ENCODE measurements at regions not wholly inside any gene's neighbourhood (a gene's known extent, or its start where the extent isn't known, plus 50 kb on each side); places are given as distances from the start of the nearest gene placed in this dataset.

- TF ChIP-seq CTCF (IDR thresholded peaks at IDR 0.05) (no peak), POLR2A (IDR thresholded peaks at IDR 0.05) (no peak), EP300 (IDR thresholded peaks at IDR 0.05) (no peak)
These were observed 145.4 kb downstream of the AEBP2 start for GRCh38 chr12:19584732-19585131.

Measured in sigmoid colon (tissue), 4 donors.